GM12865 (cell line): ENCODE measurements at regions not wholly inside any gene's neighbourhood (a gene's known extent, or its start where the extent isn't known, plus 50 kb on each side); places are given as distances from the start of the nearest gene placed in this dataset.

Experiments used
- DNase-seq: peaks from one replicate; pipeline ENCODE4 v3.0.0; 2010; ENCODE audit warnings: low read depth
- H3K4me3 ChIP-seq: 2 replicates; pipeline ENCODE4 v1.5.1; 2011; ENCODE audit warnings: mild to moderate bottlenecking, low read depth, low read length, control low read depth
- TF ChIP-seq, protein P1 (sequence below): IDR thresholded peaks from 2 replicates; pipeline ENCODE4 v1.5.1; 2011; ENCODE audit warnings: low read length, control low read depth, low read depth, inconsistent platforms; ENCODE audit not compliant: insufficient read depth; ENCODE audit errors: missing control alignments

DNA sequence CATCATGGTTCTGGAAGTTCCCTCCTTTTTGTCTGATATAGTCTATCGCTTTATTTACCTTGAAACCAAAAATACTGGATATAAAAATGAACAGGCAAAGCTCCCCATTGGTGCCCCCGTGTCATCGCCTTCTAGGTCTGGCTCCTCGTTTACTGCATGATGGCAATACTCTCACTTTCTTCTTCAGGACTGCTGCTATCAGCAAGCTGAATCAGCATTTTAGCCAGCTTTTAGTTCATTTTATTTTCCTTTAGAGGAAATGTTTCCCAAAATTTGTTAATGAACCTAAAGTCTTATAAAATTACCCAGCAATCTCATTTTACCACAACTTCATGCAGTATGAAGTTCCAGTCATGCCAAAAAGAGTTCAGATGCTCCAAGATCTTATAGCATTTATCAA lies 80.5 kb downstream of the ZIC3 start:
- TF ChIP-seq, protein P1, sequence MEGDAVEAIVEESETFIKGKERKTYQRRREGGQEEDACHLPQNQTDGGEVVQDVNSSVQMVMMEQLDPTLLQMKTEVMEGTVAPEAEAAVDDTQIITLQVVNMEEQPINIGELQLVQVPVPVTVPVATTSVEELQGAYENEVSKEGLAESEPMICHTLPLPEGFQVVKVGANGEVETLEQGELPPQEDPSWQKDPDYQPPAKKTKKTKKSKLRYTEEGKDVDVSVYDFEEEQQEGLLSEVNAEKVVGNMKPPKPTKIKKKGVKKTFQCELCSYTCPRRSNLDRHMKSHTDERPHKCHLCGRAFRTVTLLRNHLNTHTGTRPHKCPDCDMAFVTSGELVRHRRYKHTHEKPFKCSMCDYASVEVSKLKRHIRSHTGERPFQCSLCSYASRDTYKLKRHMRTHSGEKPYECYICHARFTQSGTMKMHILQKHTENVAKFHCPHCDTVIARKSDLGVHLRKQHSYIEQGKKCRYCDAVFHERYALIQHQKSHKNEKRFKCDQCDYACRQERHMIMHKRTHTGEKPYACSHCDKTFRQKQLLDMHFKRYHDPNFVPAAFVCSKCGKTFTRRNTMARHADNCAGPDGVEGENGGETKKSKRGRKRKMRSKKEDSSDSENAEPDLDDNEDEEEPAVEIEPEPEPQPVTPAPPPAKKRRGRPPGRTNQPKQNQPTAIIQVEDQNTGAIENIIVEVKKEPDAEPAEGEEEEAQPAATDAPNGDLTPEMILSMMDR: no peak
- no peak for DNase-seq
- H3K4me3 ChIP-seq: no peak overlapping the region

DNA sequence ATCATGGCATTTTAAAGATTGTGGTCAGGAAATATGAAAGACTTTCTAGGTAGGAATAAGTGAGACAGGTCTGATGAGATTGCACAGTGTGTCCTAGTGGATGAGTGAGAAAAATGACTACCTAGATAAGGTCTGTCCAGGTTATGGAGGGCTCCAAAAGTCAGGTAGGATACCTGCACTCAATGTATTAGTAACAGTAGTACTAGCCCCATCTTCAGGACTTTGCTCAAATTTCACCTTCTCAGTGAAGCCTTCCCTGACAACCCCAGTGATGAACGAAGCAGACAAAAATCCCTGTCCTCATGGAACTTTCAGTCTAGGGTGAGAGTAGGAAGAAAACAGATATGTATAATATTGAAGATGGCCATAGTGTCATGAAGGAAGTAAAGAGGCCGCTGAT lies 85.7 kb downstream of the ZIC3 start:
- DNase-seq: no peak
- no peak overlapping the region for H3K4me3 ChIP-seq
- TF ChIP-seq, protein P1: no peak

GRCh38 chrX:137652086-137652485 lies 86.2 kb downstream of the ZIC3 start:
- TF ChIP-seq, protein P1: no peak
- no peak overlapping the region for H3K4me3 ChIP-seq
- DNase-seq: no peak

GRCh38 chrX:137654481-137654880 lies 88.6 kb downstream of the ZIC3 start:
- TF ChIP-seq, protein P1: no peak

DNA sequence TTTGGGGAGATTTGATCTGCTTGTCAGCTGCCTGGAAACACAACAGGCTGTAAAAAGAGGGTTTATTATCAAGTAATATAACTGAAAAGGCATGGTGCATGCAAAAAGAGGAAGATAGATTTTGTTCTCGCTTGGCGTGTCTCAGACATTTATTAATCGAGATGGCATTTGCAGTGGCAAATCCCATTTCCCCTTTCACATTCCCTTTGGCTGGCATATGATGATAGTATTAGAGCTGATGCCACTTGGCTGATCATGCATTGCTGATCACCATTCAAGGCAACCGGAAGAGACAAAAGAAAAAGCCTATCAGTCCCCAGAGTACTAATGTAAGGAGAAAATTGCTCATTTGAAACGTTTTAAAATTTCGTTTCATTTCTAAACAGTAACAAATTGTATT lies 101.8 kb downstream of the ZIC3 start:
- no peak for DNase-seq
- no peak overlapping the region for H3K4me3 ChIP-seq
- TF ChIP-seq, protein P1: no peak

More at GRCh38 chrX:137654481-137654880, 88.6 kb downstream of the ZIC3 start:
- no peak for DNase-seq
- no peak overlapping the region for H3K4me3 ChIP-seq

- TF ChIP-seq, protein P1: no peak
- no peak overlapping the region for H3K4me3 ChIP-seq
- DNase-seq: no peak
Observed at GRCh38 chrX:137684591-137684990, 118.7 kb downstream of the ZIC3 start.

DNA sequence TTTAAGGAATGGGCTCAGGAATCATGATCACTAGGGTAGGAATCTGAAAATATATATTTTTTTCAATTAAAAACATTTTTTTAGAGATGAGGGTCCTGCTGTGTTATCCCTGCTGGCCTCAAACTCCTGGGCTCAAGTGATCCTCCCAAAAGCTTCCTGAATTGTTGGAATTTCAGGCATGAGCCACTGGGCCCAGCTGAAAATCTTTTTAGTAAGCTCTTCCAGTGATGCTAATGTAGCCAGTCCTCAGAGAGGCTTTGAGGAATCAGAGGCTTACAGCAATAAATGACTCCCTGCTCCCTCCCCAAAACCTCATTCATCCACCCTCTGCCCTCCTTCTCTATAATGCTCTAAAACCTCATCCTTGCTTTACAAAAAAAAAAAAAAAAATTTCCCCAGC lies 129.5 kb downstream of the ZIC3 start:
- H3K4me3 ChIP-seq: no peak overlapping the region
- DNase-seq: no peak
- TF ChIP-seq, protein P1: no peak
